ENCODE measurements at regions not wholly inside any gene's neighbourhood (a gene's known extent, or its start where the extent isn't known, plus 50 kb on each side); places are given as distances from the start of the nearest gene placed in this dataset.

DNA sequence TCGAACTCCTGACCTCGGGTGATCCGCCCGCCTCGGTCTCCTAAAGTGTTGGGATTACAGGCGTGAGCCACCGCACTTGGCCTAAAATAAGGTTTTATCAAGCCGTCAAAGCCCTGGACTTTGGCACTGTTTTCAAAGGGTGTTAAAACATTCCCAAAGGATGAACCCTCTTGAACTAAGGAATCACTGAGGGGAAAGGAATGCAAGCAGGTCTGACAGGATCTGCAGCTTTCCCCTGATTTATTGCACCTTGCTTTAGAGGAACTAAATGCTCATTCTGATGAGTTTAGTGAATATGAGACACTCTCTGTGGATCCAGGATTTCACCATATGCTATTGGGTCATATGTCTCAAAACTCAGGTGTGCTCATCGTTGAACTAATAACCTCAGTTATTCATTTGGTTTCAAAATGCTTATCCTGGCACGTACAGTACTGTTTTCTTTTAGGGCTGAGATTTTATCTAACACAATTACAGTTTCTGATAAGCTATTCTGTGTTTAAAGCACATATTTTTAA is 63.0 kb upstream of the TSC22D2 start:
- POLR2A ChIA-PET = no interaction called here
- ATAC-seq = peak; percentile 59

DNA sequence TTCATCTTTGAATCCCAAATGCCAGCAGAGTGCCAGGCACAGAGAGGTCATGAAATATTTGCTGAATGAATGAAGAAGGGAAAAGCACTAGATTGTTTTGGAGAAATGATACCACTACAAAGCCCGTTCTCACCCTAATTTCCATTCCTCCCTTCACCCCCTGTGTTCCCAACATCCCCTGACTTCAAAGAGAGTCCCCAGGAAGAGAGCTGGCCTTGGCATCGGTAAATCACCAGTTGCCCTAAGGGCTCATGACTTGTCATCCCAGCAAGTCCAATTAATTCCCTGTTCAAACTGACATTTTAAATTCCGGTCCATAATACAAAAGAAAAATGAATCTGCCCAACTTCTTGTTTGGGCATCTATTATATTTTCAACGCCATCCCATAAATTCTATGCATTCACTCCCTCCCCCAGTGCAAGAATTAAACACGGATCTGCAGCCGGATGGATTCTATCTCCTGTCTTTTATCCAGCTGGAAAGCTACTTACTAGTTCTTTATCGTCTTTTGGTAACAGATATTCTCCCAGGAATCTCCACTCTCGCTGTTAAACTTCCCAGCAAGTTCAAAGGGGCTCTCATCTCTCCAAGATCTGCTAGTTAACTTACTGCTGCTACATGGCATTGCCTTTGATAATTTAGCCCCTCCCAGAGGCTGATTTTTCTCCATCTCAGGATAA is 63.9 kb upstream of the TSC22D2 start:
- H3K4me1 Mint-ChIP-seq = peaks cover 47% of the 10 kb centered on the region
- no peaks in the 10 kb centered on the region for H3K27me3 Mint-ChIP-seq (ENCODE audit: low read depth)
- H3K4me3 Mint-ChIP-seq = no peak overlapping the region
- CTCF ChIA-PET = no interaction called here
- peak overlapping the region; percentile 3 for H3K27ac Mint-ChIP-seq
- no peaks in the 10 kb centered on the region for H3K36me3 Mint-ChIP-seq
- no peaks in the 10 kb centered on the region for H3K9me3 Mint-ChIP-seq
- DNase-seq (ENCODE audit: low spot score) (no peak), ATAC-seq (no peak)
- TF ChIP-seq SP1 (CRISPR knock-in tag; conservative IDR thresholded peaks at IDR 0.05) (no peak), ZNF219 (CRISPR knock-in tag; IDR thresholded peaks at IDR 0.05; ENCODE audit: borderline replicate concordance) (no peak), TCF7 (CRISPR knock-in tag; IDR thresholded peaks at IDR 0.05; ENCODE audit: low read depth) (no peak), MXD4 (CRISPR knock-in tag; IDR thresholded peaks at IDR 0.05; ENCODE audit: borderline replicate concordance) (no peak), JAZF1 (CRISPR knock-in tag; IDR thresholded peaks at IDR 0.05) (no peak)
- TF ChIP-seq, protein P1, sequence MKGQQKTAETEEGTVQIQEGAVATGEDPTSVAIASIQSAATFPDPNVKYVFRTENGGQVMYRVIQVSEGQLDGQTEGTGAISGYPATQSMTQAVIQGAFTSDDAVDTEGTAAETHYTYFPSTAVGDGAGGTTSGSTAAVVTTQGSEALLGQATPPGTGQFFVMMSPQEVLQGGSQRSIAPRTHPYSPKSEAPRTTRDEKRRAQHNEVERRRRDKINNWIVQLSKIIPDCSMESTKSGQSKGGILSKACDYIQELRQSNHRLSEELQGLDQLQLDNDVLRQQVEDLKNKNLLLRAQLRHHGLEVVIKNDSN (CRISPR knock-in tag; IDR thresholded peaks at IDR 0.05) = no peak
- TF ChIP-seq, protein P2, sequence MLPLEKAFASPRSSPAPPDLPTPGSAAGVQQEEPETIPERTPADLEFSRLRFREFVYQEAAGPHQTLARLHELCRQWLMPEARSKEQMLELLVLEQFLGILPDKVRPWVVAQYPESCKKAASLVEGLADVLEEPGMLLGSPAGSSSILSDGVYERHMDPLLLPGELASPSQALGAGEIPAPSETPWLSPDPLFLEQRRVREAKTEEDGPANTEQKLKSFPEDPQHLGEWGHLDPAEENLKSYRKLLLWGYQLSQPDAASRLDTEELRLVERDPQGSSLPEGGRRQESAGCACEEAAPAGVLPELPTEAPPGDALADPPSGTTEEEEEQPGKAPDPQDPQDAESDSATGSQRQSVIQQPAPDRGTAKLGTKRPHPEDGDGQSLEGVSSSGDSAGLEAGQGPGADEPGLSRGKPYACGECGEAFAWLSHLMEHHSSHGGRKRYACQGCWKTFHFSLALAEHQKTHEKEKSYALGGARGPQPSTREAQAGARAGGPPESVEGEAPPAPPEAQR (CRISPR knock-in tag; IDR thresholded peaks at IDR 0.05) = no peak
- TF ChIP-seq, protein P3, sequence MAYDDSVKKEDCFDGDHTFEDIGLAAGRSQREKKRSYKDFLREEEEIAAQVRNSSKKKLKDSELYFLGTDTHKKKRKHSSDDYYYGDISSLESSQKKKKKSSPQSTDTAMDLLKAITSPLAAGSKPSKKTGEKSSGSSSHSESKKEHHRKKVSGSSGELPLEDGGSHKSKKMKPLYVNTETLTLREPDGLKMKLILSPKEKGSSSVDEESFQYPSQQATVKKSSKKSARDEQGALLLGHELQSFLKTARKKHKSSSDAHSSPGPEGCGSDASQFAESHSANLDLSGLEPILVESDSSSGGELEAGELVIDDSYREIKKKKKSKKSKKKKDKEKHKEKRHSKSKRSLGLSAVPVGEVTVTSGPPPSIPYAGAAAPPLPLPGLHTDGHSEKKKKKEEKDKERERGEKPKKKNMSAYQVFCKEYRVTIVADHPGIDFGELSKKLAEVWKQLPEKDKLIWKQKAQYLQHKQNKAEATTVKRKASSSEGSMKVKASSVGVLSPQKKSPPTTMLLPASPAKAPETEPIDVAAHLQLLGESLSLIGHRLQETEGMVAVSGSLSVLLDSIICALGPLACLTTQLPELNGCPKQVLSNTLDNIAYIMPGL (CRISPR knock-in tag; IDR thresholded peaks at IDR 0.05) = no peak
- POLR2A ChIA-PET = no interaction called here

More for the DNA sequence above, 63.0 kb upstream of the TSC22D2 start:
- CTCF ChIA-PET = interaction anchor here (1.1 kb wide), 1 partner anchor 10 kb away, joined by 3 read pairs; no protein-coding TSS in a partner anchor
- peaks cover 52% of the 10 kb centered on the region for H3K4me1 Mint-ChIP-seq
- no peak for DNase-seq (ENCODE audit: low spot score)
- TF ChIP-seq IRF2 (CRISPR knock-in tag; IDR thresholded peaks at IDR 0.05; ENCODE audit: borderline replicate concordance, low read depth) (no peak), HMGA2 (CRISPR knock-in tag; IDR thresholded peaks at IDR 0.05) (no peak), GRHL2 (CRISPR knock-in tag; IDR thresholded peaks at IDR 0.05; ENCODE audit: insufficient replicate concordance, severe bottlenecking) (no peak), JUN (CRISPR knock-in tag; IDR thresholded peaks at IDR 0.05) (no peak), TCF7 (CRISPR knock-in tag; IDR thresholded peaks at IDR 0.05; ENCODE audit: low read depth) (no peak), CREM (CRISPR knock-in tag; IDR thresholded peaks at IDR 0.05) (no peak), ETV6 (CRISPR knock-in tag; IDR thresholded peaks at IDR 0.05) (no peak), ZBTB21 (CRISPR knock-in tag; IDR thresholded peaks at IDR 0.05; ENCODE audit: borderline replicate concordance) (no peak)
- TF ChIP-seq, protein P4, sequence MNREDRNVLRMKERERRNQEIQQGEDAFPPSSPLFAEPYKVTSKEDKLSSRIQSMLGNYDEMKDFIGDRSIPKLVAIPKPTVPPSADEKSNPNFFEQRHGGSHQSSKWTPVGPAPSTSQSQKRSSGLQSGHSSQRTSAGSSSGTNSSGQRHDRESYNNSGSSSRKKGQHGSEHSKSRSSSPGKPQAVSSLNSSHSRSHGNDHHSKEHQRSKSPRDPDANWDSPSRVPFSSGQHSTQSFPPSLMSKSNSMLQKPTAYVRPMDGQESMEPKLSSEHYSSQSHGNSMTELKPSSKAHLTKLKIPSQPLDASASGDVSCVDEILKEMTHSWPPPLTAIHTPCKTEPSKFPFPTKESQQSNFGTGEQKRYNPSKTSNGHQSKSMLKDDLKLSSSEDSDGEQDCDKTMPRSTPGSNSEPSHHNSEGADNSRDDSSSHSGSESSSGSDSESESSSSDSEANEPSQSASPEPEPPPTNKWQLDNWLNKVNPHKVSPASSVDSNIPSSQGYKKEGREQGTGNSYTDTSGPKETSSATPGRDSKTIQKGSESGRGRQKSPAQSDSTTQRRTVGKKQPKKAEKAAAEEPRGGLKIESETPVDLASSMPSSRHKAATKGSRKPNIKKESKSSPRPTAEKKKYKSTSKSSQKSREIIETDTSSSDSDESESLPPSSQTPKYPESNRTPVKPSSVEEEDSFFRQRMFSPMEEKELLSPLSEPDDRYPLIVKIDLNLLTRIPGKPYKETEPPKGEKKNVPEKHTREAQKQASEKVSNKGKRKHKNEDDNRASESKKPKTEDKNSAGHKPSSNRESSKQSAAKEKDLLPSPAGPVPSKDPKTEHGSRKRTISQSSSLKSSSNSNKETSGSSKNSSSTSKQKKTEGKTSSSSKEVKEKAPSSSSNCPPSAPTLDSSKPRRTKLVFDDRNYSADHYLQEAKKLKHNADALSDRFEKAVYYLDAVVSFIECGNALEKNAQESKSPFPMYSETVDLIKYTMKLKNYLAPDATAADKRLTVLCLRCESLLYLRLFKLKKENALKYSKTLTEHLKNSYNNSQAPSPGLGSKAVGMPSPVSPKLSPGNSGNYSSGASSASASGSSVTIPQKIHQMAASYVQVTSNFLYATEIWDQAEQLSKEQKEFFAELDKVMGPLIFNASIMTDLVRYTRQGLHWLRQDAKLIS (CRISPR knock-in tag; IDR thresholded peaks at IDR 0.05; ENCODE audit: borderline replicate concordance) = no peak
- TF ChIP-seq, protein P5, sequence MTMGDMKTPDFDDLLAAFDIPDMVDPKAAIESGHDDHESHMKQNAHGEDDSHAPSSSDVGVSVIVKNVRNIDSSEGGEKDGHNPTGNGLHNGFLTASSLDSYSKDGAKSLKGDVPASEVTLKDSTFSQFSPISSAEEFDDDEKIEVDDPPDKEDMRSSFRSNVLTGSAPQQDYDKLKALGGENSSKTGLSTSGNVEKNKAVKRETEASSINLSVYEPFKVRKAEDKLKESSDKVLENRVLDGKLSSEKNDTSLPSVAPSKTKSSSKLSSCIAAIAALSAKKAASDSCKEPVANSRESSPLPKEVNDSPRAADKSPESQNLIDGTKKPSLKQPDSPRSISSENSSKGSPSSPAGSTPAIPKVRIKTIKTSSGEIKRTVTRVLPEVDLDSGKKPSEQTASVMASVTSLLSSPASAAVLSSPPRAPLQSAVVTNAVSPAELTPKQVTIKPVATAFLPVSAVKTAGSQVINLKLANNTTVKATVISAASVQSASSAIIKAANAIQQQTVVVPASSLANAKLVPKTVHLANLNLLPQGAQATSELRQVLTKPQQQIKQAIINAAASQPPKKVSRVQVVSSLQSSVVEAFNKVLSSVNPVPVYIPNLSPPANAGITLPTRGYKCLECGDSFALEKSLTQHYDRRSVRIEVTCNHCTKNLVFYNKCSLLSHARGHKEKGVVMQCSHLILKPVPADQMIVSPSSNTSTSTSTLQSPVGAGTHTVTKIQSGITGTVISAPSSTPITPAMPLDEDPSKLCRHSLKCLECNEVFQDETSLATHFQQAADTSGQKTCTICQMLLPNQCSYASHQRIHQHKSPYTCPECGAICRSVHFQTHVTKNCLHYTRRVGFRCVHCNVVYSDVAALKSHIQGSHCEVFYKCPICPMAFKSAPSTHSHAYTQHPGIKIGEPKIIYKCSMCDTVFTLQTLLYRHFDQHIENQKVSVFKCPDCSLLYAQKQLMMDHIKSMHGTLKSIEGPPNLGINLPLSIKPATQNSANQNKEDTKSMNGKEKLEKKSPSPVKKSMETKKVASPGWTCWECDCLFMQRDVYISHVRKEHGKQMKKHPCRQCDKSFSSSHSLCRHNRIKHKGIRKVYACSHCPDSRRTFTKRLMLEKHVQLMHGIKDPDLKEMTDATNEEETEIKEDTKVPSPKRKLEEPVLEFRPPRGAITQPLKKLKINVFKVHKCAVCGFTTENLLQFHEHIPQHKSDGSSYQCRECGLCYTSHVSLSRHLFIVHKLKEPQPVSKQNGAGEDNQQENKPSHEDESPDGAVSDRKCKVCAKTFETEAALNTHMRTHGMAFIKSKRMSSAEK (CRISPR knock-in tag; IDR thresholded peaks at IDR 0.05; ENCODE audit: borderline replicate concordance) = no peak
- peak overlapping the region; percentile 42; the same call in 1 of the 2 replicates for H3K4me3 Mint-ChIP-seq
- H3K9me3 Mint-ChIP-seq = no peaks in the 10 kb centered on the region
- no peaks in the 10 kb centered on the region for H3K27me3 Mint-ChIP-seq (ENCODE audit: low read depth)
- peak overlapping the region; percentile 96 for H3K27ac Mint-ChIP-seq
- no peaks in the 10 kb centered on the region for H3K36me3 Mint-ChIP-seq
